SU-DHL-6 (cell line): ENCODE measurements at regions not wholly inside any gene's neighbourhood (a gene's known extent, or its start where the extent isn't known, plus 50 kb on each side); places are given as distances from the start of the nearest gene placed in this dataset.

Experiments used
- EZH2phosphoT487 ChIP-seq: fragments of 200-600 bp; sonication (generic), shearing (Covaris generic); conservative IDR thresholded peaks from 2 replicates; pipeline ENCODE4 v1.6.1; 2018; ENCODE audit warnings: mild to moderate bottlenecking, antibody characterized with exemption, low read length, moderate library complexity, mixed read lengths
- TF ChIP-seq, protein P1 (sequence below): fragments of 200-600 bp; sonication (generic); IDR thresholded peaks from one replicate; pipeline ENCODE4 v1.5.1; 2017; ENCODE audit warnings: antibody characterized with exemption, mild to moderate bottlenecking, low read length, moderate library complexity; ENCODE audit not compliant: insufficient read depth, poor library complexity, severe bottlenecking

DNA sequence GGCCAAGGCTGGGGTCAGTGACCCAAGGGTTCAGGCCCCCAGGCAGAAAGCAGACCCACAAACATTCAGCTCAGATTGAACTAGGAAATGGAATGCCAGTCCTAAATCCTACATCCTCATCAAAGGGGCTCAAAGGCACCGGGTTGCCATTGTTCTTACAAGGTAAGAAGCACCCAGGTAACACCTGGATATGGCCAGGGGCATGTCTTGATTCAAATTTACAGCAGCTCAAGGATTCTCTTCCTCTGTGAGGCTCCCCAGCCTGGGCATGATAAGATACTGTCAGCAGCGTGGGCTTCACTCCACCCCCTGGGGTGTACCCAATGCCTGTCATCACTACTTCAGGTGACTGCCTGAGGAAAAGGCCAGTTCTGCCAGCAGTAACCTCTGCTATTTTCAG lies 92.1 kb upstream of the FSTL4 start:
- TF ChIP-seq, protein P1, sequence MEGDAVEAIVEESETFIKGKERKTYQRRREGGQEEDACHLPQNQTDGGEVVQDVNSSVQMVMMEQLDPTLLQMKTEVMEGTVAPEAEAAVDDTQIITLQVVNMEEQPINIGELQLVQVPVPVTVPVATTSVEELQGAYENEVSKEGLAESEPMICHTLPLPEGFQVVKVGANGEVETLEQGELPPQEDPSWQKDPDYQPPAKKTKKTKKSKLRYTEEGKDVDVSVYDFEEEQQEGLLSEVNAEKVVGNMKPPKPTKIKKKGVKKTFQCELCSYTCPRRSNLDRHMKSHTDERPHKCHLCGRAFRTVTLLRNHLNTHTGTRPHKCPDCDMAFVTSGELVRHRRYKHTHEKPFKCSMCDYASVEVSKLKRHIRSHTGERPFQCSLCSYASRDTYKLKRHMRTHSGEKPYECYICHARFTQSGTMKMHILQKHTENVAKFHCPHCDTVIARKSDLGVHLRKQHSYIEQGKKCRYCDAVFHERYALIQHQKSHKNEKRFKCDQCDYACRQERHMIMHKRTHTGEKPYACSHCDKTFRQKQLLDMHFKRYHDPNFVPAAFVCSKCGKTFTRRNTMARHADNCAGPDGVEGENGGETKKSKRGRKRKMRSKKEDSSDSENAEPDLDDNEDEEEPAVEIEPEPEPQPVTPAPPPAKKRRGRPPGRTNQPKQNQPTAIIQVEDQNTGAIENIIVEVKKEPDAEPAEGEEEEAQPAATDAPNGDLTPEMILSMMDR: no peak
- no peak for TF ChIP-seq EZH2phosphoT487
